ENCODE measurements at regions not wholly inside any gene's neighbourhood (a gene's known extent, or its start where the extent isn't known, plus 50 kb on each side); places are given as distances from the start of the nearest gene placed in this dataset.

DNA sequence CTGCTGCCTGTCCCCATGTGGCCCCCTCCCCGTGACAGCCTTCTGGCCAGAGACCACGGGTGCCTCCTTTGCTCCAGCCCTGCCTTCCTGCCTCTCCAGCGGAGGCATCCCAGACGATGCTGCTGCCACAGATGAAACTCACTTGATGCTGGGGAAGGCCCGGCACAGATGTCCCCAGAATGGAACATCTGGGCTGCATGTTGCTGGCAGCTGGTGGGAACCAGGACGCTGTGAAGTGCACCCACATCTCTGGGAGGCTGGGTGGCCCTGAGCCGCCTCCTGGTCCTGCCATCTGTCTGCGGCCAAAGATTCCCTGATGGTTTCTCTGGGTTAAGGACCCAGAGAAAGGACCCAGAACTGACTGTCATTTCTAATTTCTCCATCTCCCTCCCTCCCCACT lies 51.9 kb upstream of the PTPRS start:
- no peak for DNase-seq (ENCODE audit: low spot score)

- no peak for DNase-seq (ENCODE audit: low spot score)
Measured at GRCh38 chr19:5393088-5393487, 52.5 kb upstream of the PTPRS start.

- no peak for DNase-seq (ENCODE audit: low spot score)
Measured at GRCh38 chr19:5394551-5395505, 54.2 kb upstream of the PTPRS start.

DNA sequence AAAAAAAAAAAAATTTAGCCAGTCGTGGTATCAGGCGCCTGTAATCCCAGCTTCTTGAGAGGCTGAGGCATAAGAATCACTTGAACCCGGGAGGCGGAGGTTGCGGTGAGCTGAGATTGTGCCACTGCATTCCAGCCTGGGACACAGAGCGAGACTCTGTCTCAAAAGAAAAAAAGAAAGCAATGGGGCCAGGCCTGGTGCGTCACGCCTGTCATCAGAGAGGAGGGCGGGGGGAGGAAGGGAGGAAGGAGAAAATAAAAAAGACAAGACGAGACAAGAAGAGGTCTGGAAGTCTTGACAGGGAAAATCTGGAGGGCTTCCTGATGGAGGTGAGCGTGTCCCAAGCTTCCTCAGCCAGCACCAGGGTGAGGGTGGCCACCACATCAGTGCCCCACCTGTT lies 54.9 kb upstream of the PTPRS start:
- no peak for DNase-seq (ENCODE audit: low spot score)

DNA sequence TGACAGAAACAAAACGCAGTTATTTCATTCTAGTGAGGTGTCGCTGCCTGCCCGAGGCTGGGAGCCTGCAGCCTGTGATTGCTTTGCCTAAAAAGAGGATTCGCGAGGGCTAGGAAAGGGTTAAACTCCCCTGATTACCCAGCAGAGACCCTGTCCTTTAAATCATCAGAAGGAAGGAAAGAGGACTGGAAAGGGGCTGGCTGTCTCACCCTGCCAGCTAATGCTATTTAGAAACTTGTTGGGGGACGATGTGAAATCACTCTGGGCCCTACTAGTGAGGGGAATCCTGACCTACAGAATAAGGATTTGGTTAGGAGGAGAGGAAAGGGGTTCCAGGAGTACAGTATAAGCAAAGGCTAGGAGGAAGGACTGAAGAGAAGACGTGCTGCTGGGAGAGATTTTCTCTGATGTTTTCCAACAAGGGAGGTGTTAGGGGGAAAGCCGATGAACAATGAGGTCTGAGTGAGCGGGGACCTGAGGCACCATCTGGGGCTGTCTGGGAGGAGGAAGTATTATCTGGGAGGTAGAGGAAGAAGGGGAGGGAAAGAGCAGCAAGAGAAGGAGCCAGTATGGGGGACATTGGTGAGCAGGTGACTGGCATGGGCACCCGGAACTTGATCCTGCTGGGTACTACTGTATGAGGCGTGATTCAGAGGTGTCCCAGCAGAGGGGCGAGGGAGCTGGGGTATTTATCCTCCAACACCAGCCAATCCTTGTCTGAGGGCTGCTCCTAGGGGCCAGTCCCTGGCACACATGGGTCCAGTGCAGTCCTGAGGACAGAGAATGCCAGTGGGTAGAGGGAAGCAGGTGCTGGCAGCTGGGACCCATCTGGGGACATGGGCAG lies 55.7 kb upstream of the PTPRS start:
- DNase-seq (ENCODE audit: low spot score), result no peak

- DNase-seq (ENCODE audit: low spot score), result no peak
Measured at GRCh38 chr19:5396963-5397362, 56.4 kb upstream of the PTPRS start.

- no peak for DNase-seq (ENCODE audit: low spot score)
Measured at GRCh38 chr19:5397804-5398692, 57.2 kb upstream of the ZNRF4 start.

GRCh38 chr19:5398693-5399057 lies 56.5 kb upstream of the ZNRF4 start:
- no peak for DNase-seq (ENCODE audit: low spot score)

GRCh38 chr19:5403968-5404640 lies 51.1 kb upstream of the ZNRF4 start:
- peak; percentile 80 for DNase-seq (ENCODE audit: low spot score)

Data from HT-29 (cell line).